ENCODE measurements at regions not wholly inside any gene's neighbourhood (a gene's known extent, or its start where the extent isn't known, plus 50 kb on each side); places are given as distances from the start of the nearest gene placed in this dataset.

- H3K27me3 ChIP-seq (ENCODE audit: control insufficient read depth, insufficient read depth, low read length): no peaks in the 10 kb centered on the region
- no peaks in the 10 kb centered on the region for H3K9me3 ChIP-seq (ENCODE audit: control insufficient read depth, low read depth, low read length)
- peaks cover 22% of the 10 kb centered on the region for H3K4me1 ChIP-seq (ENCODE audit: control insufficient read depth, low read depth, low read length)
- no peak overlapping the region for H3K27ac ChIP-seq (ENCODE audit: low read length)
- H3K9ac ChIP-seq (ENCODE audit: low read length): no peak overlapping the region
- H3K4me3 ChIP-seq (ENCODE audit: low read length): no peak overlapping the region
- no peaks in the 10 kb centered on the region for H3K36me3 ChIP-seq (ENCODE audit: control insufficient read depth, low read depth, low read length)
These were observed 204.0 kb downstream of the GADD45G start for GRCh38 chr9:89808756-89809181.

- H3K4me1 ChIP-seq (ENCODE audit: control insufficient read depth, low read depth, low read length): peaks cover 11% of the 10 kb centered on the region
- H3K9ac ChIP-seq (ENCODE audit: low read length): no peak overlapping the region
- no peaks in the 10 kb centered on the region for H3K27me3 ChIP-seq (ENCODE audit: control insufficient read depth, insufficient read depth, low read length)
- no peaks in the 10 kb centered on the region for H3K9me3 ChIP-seq (ENCODE audit: control insufficient read depth, low read depth, low read length)
- H3K4me3 ChIP-seq (ENCODE audit: low read length): no peak overlapping the region
- no peaks in the 10 kb centered on the region for H3K36me3 ChIP-seq (ENCODE audit: control insufficient read depth, low read depth, low read length)
- no peak overlapping the region for H3K27ac ChIP-seq (ENCODE audit: low read length)
These were observed 205.6 kb downstream of the GADD45G start for GRCh38 chr9:89810431-89810830.

GRCh38 chr9:89811356-89811755, 206.5 kb downstream of the GADD45G start:
- no peak overlapping the region for H3K27ac ChIP-seq (ENCODE audit: low read length)
- H3K9me3 ChIP-seq (ENCODE audit: control insufficient read depth, low read depth, low read length): no peaks in the 10 kb centered on the region
- no peak overlapping the region for H3K9ac ChIP-seq (ENCODE audit: low read length)
- no peak overlapping the region for H3K4me3 ChIP-seq (ENCODE audit: low read length)
- H3K36me3 ChIP-seq (ENCODE audit: control insufficient read depth, low read depth, low read length): no peaks in the 10 kb centered on the region
- peaks cover 11% of the 10 kb centered on the region for H3K4me1 ChIP-seq (ENCODE audit: control insufficient read depth, low read depth, low read length)
- no peaks in the 10 kb centered on the region for H3K27me3 ChIP-seq (ENCODE audit: control insufficient read depth, insufficient read depth, low read length)

- no peak overlapping the region for H3K27ac ChIP-seq (ENCODE audit: low read length)
- H3K27me3 ChIP-seq (ENCODE audit: control insufficient read depth, insufficient read depth, low read length): no peaks in the 10 kb centered on the region
- H3K36me3 ChIP-seq (ENCODE audit: control insufficient read depth, low read depth, low read length): no peaks in the 10 kb centered on the region
- H3K4me1 ChIP-seq (ENCODE audit: control insufficient read depth, low read depth, low read length): peaks cover 11% of the 10 kb centered on the region
- no peak overlapping the region for H3K9ac ChIP-seq (ENCODE audit: low read length)
- H3K4me3 ChIP-seq (ENCODE audit: low read length): no peak overlapping the region
- no peaks in the 10 kb centered on the region for H3K9me3 ChIP-seq (ENCODE audit: control insufficient read depth, low read depth, low read length)
These were observed 207.2 kb downstream of the GADD45G start for GRCh38 chr9:89811886-89812450.

GRCh38 chr9:89812556-89813181, 207.9 kb downstream of the GADD45G start:
- no peaks in the 10 kb centered on the region for H3K36me3 ChIP-seq (ENCODE audit: control insufficient read depth, low read depth, low read length)
- H3K9ac ChIP-seq (ENCODE audit: low read length): no peak overlapping the region
- no peaks in the 10 kb centered on the region for H3K9me3 ChIP-seq (ENCODE audit: control insufficient read depth, low read depth, low read length)
- H3K27me3 ChIP-seq (ENCODE audit: control insufficient read depth, insufficient read depth, low read length): no peaks in the 10 kb centered on the region
- no peak overlapping the region for H3K4me3 ChIP-seq (ENCODE audit: low read length)
- H3K27ac ChIP-seq (ENCODE audit: low read length): no peak overlapping the region
- peaks cover 9% of the 10 kb centered on the region for H3K4me1 ChIP-seq (ENCODE audit: control insufficient read depth, low read depth, low read length)

GRCh38 chr9:89813482-89813881, 208.7 kb downstream of the GADD45G start:
- Histone ChIP-seq H3K27me3 (ENCODE audit: control insufficient read depth, insufficient read depth, low read length) (no peaks in the 10 kb centered on the region), H3K4me1 (ENCODE audit: control insufficient read depth, low read depth, low read length) (peaks cover under 1% of the 10 kb centered on the region)

GRCh38 chr9:89814340-89815040, 209.7 kb downstream of the GADD45G start:
- H3K4me3 ChIP-seq (ENCODE audit: low read length): no peak overlapping the region
- no peaks in the 10 kb centered on the region for H3K4me1 ChIP-seq (ENCODE audit: control insufficient read depth, low read depth, low read length)
- no peak overlapping the region for H3K9ac ChIP-seq (ENCODE audit: low read length)
- H3K36me3 ChIP-seq (ENCODE audit: control insufficient read depth, low read depth, low read length): no peaks in the 10 kb centered on the region
- H3K9me3 ChIP-seq (ENCODE audit: control insufficient read depth, low read depth, low read length): no peaks in the 10 kb centered on the region
- no peaks in the 10 kb centered on the region for H3K27me3 ChIP-seq (ENCODE audit: control insufficient read depth, insufficient read depth, low read length)
- H3K27ac ChIP-seq (ENCODE audit: low read length): no peak overlapping the region

More at GRCh38 chr9:89813482-89813881, 208.7 kb downstream of the GADD45G start:
- no peaks in the 10 kb centered on the region for H3K9me3 ChIP-seq (ENCODE audit: control insufficient read depth, low read depth, low read length)
- H3K27ac ChIP-seq (ENCODE audit: low read length): no peak overlapping the region
- no peak overlapping the region for H3K9ac ChIP-seq (ENCODE audit: low read length)
- H3K4me3 ChIP-seq (ENCODE audit: low read length): no peak overlapping the region
- H3K36me3 ChIP-seq (ENCODE audit: control insufficient read depth, low read depth, low read length): no peaks in the 10 kb centered on the region

GRCh38 chr9:89815061-89815902, 210.5 kb downstream of the GADD45G start:
- Histone ChIP-seq H3K27ac (ENCODE audit: low read length) (no peak overlapping the region), H3K36me3 (ENCODE audit: control insufficient read depth, low read depth, low read length) (no peaks in the 10 kb centered on the region), H3K9ac (ENCODE audit: low read length) (no peak overlapping the region), H3K27me3 (ENCODE audit: control insufficient read depth, insufficient read depth, low read length) (no peaks in the 10 kb centered on the region), H3K9me3 (ENCODE audit: control insufficient read depth, low read depth, low read length) (no peaks in the 10 kb centered on the region), H3K4me1 (ENCODE audit: control insufficient read depth, low read depth, low read length) (no peaks in the 10 kb centered on the region), H3K4me3 (ENCODE audit: low read length) (no peak overlapping the region)

GRCh38 chr9:89815903-89816573, 211.2 kb downstream of the GADD45G start:
- no peaks in the 10 kb centered on the region for H3K36me3 ChIP-seq (ENCODE audit: control insufficient read depth, low read depth, low read length)
- no peaks in the 10 kb centered on the region for H3K27me3 ChIP-seq (ENCODE audit: control insufficient read depth, insufficient read depth, low read length)
- no peak overlapping the region for H3K4me3 ChIP-seq (ENCODE audit: low read length)
- no peak overlapping the region for H3K27ac ChIP-seq (ENCODE audit: low read length)
- H3K9me3 ChIP-seq (ENCODE audit: control insufficient read depth, low read depth, low read length): no peaks in the 10 kb centered on the region
- no peak overlapping the region for H3K9ac ChIP-seq (ENCODE audit: low read length)
- no peaks in the 10 kb centered on the region for H3K4me1 ChIP-seq (ENCODE audit: control insufficient read depth, low read depth, low read length)

GRCh38 chr9:89817151-89817950, 212.5 kb downstream of the GADD45G start:
- no peaks in the 10 kb centered on the region for H3K27me3 ChIP-seq (ENCODE audit: control insufficient read depth, insufficient read depth, low read length)
- no peak overlapping the region for H3K9ac ChIP-seq (ENCODE audit: low read length)
- no peaks in the 10 kb centered on the region for H3K9me3 ChIP-seq (ENCODE audit: control insufficient read depth, low read depth, low read length)

More at GRCh38 chr9:89817151-89817950, 212.5 kb downstream of the GADD45G start:
- Histone ChIP-seq H3K4me3 (ENCODE audit: low read length) (no peak overlapping the region), H3K4me1 (ENCODE audit: control insufficient read depth, low read depth, low read length) (no peaks in the 10 kb centered on the region), H3K36me3 (ENCODE audit: control insufficient read depth, low read depth, low read length) (no peaks in the 10 kb centered on the region), H3K27ac (ENCODE audit: low read length) (no peak overlapping the region)
